NB4 (cell line): ENCODE measurements at regions not wholly inside any gene's neighbourhood (a gene's known extent, or its start where the extent isn't known, plus 50 kb on each side); places are given as distances from the start of the nearest gene placed in this dataset.

Experiments
- DNase-seq: peaks from one replicate; pipeline ENCODE4 v3.0.0; 2010; ENCODE audit warnings: low read depth
- H3K4me3 ChIP-seq: one replicate; pipeline ENCODE4 v1.5.1; 2011; ENCODE audit warnings: mild to moderate bottlenecking, low read depth, low read length, moderate library complexity
- CTCF ChIP-seq: IDR thresholded peaks from one replicate; pipeline ENCODE4 v1.5.1; 2012; ENCODE audit warnings: low read depth, low read length
- MAX ChIP-seq: IDR thresholded peaks from 2 replicates; pipeline ENCODE4 v1.6.1; 2011; ENCODE audit warnings: low read depth, low read length
- MYC ChIP-seq: IDR thresholded peaks from 2 replicates; pipeline ENCODE4 v1.6.1; 2011; ENCODE audit warnings: low read depth, low read length
- POLR2A ChIP-seq: IDR thresholded peaks from 2 replicates; pipeline ENCODE4 v1.6.1; 2011; ENCODE audit warnings: mild to moderate bottlenecking; ENCODE audit not compliant: insufficient read length; ENCODE audit errors: extremely low read depth

- no peak for DNase-seq
- TF ChIP-seq CTCF (no peak), POLR2A (no peak), MAX (no peak)
- no peak overlapping the region for H3K4me3 ChIP-seq
Measured at GRCh38 chr5:133792655-133793054, 175.8 kb downstream of the C5orf15 start.

GRCh38 chr5:133792024-133792423, 176.4 kb downstream of the C5orf15 start:
- DNase-seq, result no peak
- TF ChIP-seq POLR2A, result no peak
- no peak overlapping the region for H3K4me3 ChIP-seq

GRCh38 chr5:133790898-133791297, 177.5 kb downstream of the C5orf15 start:
- TF ChIP-seq CTCF (no peak), MYC (no peak), POLR2A (no peak), MAX (no peak)
- no peak for DNase-seq

GRCh38 chr5:133789428-133789827, 177.1 kb upstream of the FSTL4 start:
- no peak overlapping the region for H3K4me3 ChIP-seq
- no peak for DNase-seq
- no peak for TF ChIP-seq MYC

More at GRCh38 chr5:133790898-133791297, 177.5 kb downstream of the C5orf15 start:
- H3K4me3 ChIP-seq, result no peak overlapping the region

- no peak for TF ChIP-seq POLR2A
- TF ChIP-seq MAX, result no peak
- TF ChIP-seq MYC, result no peak
- no peak for TF ChIP-seq CTCF
Measured at GRCh38 chr5:133788121-133788520, 175.8 kb upstream of the FSTL4 start.

GRCh38 chr5:133786420-133786819, 174.1 kb upstream of the FSTL4 start:
- no peak for TF ChIP-seq CTCF
- no peak for TF ChIP-seq MYC
- TF ChIP-seq POLR2A, result no peak
- DNase-seq, result no peak
- no peak overlapping the region for H3K4me3 ChIP-seq

More at GRCh38 chr5:133788121-133788520, 175.8 kb upstream of the FSTL4 start:
- H3K4me3 ChIP-seq, result no peak overlapping the region
- no peak for DNase-seq

GRCh38 chr5:133785182-133785581, 172.8 kb upstream of the FSTL4 start:
- DNase-seq, result no peak
- no peak overlapping the region for H3K4me3 ChIP-seq
- TF ChIP-seq MAX (no peak), CTCF (no peak), POLR2A (no peak), MYC (no peak)
